ENCODE measurements at regions not wholly inside any gene's neighbourhood (a gene's known extent, or its start where the extent isn't known, plus 50 kb on each side); places are given as distances from the start of the nearest gene placed in this dataset.

- DNase-seq (ENCODE audit: extremely low read depth in 1 of 11, low read depth in 9 of 11, low spot score in 4 of 11): no peak
Observed at GRCh38 chr2:150417278-150417677, 70.2 kb downstream of the RND3 start.

- no peak for DNase-seq (ENCODE audit: extremely low read depth in 1 of 11, low read depth in 9 of 11, low spot score in 4 of 11)
Observed at GRCh38 chr2:150415022-150415421, 72.4 kb downstream of the RND3 start.

GRCh38 chr2:150413910-150414309 is 73.6 kb downstream of the RND3 start:
- no peak for DNase-seq (ENCODE audit: extremely low read depth in 1 of 11, low read depth in 9 of 11, low spot score in 4 of 11)

GRCh38 chr2:150413366-150413765 is 74.1 kb downstream of the RND3 start:
- DNase-seq (ENCODE audit: extremely low read depth in 1 of 11, low read depth in 9 of 11, low spot score in 4 of 11): no peak

GRCh38 chr2:150410809-150411208 is 76.7 kb downstream of the RND3 start:
- peak in 5 of 11 donors; percentile 29 to 69 (median 62) for DNase-seq (ENCODE audit: extremely low read depth in 1 of 11, low read depth in 9 of 11, low spot score in 4 of 11)

GRCh38 chr2:150409196-150409595 is 78.3 kb downstream of the RND3 start:
- no peak for DNase-seq (ENCODE audit: extremely low read depth in 1 of 11, low read depth in 9 of 11, low spot score in 4 of 11)

- DNase-seq (ENCODE audit: extremely low read depth in 1 of 11, low read depth in 9 of 11, low spot score in 4 of 11): no peak
Observed at GRCh38 chr2:150404147-150404546, 83.3 kb downstream of the RND3 start.

GRCh38 chr2:150403457-150403856 is 84.0 kb downstream of the RND3 start:
- DNase-seq (ENCODE audit: extremely low read depth in 1 of 11, low read depth in 9 of 11, low spot score in 4 of 11): no peak

- DNase-seq (ENCODE audit: extremely low read depth in 1 of 11, low read depth in 9 of 11, low spot score in 4 of 11): no peak
Observed at GRCh38 chr2:150402953-150403352, 84.5 kb downstream of the RND3 start.

GRCh38 chr2:150400849-150401248 is 86.6 kb downstream of the RND3 start:
- no peak for DNase-seq (ENCODE audit: extremely low read depth in 1 of 11, low read depth in 9 of 11, low spot score in 4 of 11)

GRCh38 chr2:150392614-150393013 is 94.9 kb downstream of the RND3 start:
- DNase-seq (ENCODE audit: extremely low read depth in 1 of 11, low read depth in 9 of 11, low spot score in 4 of 11): no peak

GRCh38 chr2:150391779-150392178 is 95.7 kb downstream of the RND3 start:
- DNase-seq (ENCODE audit: extremely low read depth in 1 of 11, low read depth in 9 of 11, low spot score in 4 of 11): no peak

GRCh38 chr2:150389447-150389846 is 98.0 kb downstream of the RND3 start:
- no peak for DNase-seq (ENCODE audit: extremely low read depth in 1 of 11, low read depth in 9 of 11, low spot score in 4 of 11)

- DNase-seq (ENCODE audit: extremely low read depth in 1 of 11, low read depth in 9 of 11, low spot score in 4 of 11): no peak
Observed at GRCh38 chr2:150388289-150388625, 99.2 kb downstream of the RND3 start.

- DNase-seq (ENCODE audit: extremely low read depth in 1 of 11, low read depth in 9 of 11, low spot score in 4 of 11): no peak
Observed at GRCh38 chr2:150387586-150388288, 99.7 kb downstream of the RND3 start.

- no peak for DNase-seq (ENCODE audit: extremely low read depth in 1 of 11, low read depth in 9 of 11, low spot score in 4 of 11)
Observed at GRCh38 chr2:150385211-150385610, 102.3 kb downstream of the RND3 start.

GRCh38 chr2:150383587-150383986 is 103.9 kb downstream of the RND3 start:
- DNase-seq (ENCODE audit: extremely low read depth in 1 of 11, low read depth in 9 of 11, low spot score in 4 of 11): no peak

- no peak for DNase-seq (ENCODE audit: extremely low read depth in 1 of 11, low read depth in 9 of 11, low spot score in 4 of 11)
Observed at GRCh38 chr2:150379166-150379565, 108.3 kb downstream of the RND3 start.

GRCh38 chr2:150378686-150379085 is 108.8 kb downstream of the RND3 start:
- no peak for DNase-seq (ENCODE audit: extremely low read depth in 1 of 11, low read depth in 9 of 11, low spot score in 4 of 11)

GRCh38 chr2:150376553-150377335 is 110.7 kb downstream of the RND3 start:
- peak in 8 of 11 donors; percentile 9 to 47 (median 32) for DNase-seq (ENCODE audit: extremely low read depth in 1 of 11, low read depth in 9 of 11, low spot score in 4 of 11)

- DNase-seq (ENCODE audit: extremely low read depth in 1 of 11, low read depth in 9 of 11, low spot score in 4 of 11): no peak
Observed at GRCh38 chr2:150375333-150375732, 112.1 kb downstream of the RND3 start.

Measured in renal cortex interstitium (tissue), 11 donors.